ENCODE measurements at regions not wholly inside any gene's neighbourhood (a gene's known extent, or its start where the extent isn't known, plus 50 kb on each side); places are given as distances from the start of the nearest gene placed in this dataset.

DNA sequence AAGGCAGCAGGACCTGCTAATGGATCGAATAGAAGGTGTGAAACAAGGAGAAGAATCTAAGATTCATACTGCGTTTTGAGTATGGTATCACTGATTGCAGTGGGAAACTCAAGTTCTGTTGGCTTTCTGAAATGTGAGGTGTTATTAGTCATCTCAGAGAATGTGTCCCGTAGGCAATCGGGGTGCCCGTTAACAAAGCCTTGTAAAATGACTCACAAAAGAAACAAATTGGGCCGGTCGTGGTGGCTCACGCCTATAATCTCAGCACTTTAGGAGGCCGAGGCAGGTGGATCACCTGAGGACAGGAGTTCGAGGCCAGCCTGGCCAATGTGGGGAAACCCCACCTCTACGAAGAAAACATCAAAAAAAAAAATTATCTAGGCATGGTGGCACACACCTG lies 118.2 kb upstream of the C7orf33 start:
- Mint-ChIP-seq H3K27ac (no peak overlapping the region), H3K4me1 (no peaks in the 10 kb centered on the region), H3K9me3 (no peaks in the 10 kb centered on the region), H3K36me3 (ENCODE audit: low read depth) (no peaks in the 10 kb centered on the region), H3K27me3 (no peaks in the 10 kb centered on the region), H3K4me3 (no peak overlapping the region)
- DNase-seq (no peak), ATAC-seq (ENCODE audit: low read depth) (no peak)
- CTCF ChIA-PET = no interaction called here
- TF ChIP-seq, protein P1, sequence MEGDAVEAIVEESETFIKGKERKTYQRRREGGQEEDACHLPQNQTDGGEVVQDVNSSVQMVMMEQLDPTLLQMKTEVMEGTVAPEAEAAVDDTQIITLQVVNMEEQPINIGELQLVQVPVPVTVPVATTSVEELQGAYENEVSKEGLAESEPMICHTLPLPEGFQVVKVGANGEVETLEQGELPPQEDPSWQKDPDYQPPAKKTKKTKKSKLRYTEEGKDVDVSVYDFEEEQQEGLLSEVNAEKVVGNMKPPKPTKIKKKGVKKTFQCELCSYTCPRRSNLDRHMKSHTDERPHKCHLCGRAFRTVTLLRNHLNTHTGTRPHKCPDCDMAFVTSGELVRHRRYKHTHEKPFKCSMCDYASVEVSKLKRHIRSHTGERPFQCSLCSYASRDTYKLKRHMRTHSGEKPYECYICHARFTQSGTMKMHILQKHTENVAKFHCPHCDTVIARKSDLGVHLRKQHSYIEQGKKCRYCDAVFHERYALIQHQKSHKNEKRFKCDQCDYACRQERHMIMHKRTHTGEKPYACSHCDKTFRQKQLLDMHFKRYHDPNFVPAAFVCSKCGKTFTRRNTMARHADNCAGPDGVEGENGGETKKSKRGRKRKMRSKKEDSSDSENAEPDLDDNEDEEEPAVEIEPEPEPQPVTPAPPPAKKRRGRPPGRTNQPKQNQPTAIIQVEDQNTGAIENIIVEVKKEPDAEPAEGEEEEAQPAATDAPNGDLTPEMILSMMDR (IDR thresholded peaks at IDR 0.05) = no peak
- intact Hi-C loops (cut with micrococcal nuclease) = no loop called here
- POLR2A ChIA-PET = interaction anchor here (0.7 kb wide), 1 partner anchor 14 kb away, joined by 8 read pairs; no protein-coding TSS in a partner anchor

DNA sequence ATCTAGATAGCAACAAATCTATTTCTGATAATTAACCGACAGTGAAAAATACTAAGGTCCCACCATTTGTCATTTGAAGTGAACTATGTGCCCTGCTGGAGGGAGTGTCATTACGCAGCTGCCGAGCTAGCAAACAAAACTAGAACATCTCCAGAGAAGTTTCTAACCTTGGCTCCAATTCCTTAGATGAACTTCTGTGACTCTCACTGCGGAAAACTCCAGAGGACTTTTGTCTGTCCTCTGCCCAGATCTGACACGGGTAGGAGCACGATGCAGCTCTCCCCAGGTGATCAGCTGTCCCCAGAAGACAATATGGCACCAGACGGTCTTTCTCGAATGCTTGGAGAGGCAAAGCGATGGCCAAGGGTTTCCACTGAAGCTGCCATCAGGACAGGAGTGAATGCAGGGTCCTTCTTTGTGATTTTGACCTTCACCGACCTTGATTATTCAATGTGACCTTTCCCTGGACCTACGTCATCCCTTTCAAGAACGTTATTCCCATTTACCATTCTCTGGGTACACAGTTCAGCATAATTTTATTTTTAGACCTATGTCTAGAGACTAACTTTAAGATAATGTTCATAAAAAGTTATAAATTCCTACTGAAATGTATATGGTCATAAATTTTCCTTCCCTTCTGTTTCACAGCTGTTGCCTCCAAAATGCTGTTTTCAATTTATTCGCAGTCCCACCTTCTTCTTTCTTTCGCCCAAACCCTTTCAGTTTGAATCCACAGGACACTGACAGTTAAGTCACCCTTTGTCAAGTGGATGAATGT lies 116.7 kb upstream of the C7orf33 start:
- TF ChIP-seq, protein P1 (IDR thresholded peaks at IDR 0.05) = no peak
- Mint-ChIP-seq H3K27ac (no peak overlapping the region), H3K9me3 (no peaks in the 10 kb centered on the region), H3K4me1 (no peaks in the 10 kb centered on the region), H3K36me3 (ENCODE audit: low read depth) (no peaks in the 10 kb centered on the region), H3K4me3 (no peak overlapping the region), H3K27me3 (no peaks in the 10 kb centered on the region)
- no peak for ATAC-seq (ENCODE audit: low read depth)
- POLR2A ChIA-PET = no interaction called here
- no peak for DNase-seq
- intact Hi-C loops (cut with micrococcal nuclease) = no loop called here
- CTCF ChIA-PET = no interaction called here

DNA sequence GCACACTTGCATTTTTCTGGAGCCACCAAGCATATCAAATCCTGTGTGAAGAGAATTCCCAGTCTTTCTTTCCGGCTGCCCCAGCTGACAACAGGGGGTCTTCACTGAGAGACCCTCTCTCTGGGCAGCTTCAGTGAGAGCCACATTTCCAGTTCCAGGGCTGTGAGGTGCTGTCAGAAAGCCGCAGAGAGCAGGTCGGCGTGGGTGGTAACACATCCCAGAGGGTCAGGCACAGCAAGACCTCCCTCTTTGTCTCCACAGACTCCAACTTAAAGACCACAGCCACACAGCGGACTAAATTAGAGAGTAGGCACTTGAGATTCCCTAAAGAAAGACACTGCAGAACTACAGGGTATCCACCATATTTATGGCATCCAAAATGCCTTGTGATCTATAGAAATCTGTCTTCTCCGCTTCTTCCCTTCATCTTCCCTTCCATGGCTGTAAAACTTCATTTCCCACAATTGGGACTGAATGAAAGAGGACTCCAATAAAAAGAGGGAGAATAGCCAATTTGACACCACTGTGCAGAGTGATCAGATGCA lies 116.0 kb upstream of the C7orf33 start:
- Mint-ChIP-seq H3K4me1 (no peaks in the 10 kb centered on the region), H3K27me3 (no peaks in the 10 kb centered on the region), H3K4me3 (no peak overlapping the region), H3K9me3 (no peaks in the 10 kb centered on the region), H3K27ac (no peak overlapping the region), H3K36me3 (ENCODE audit: low read depth) (no peaks in the 10 kb centered on the region)
- POLR2A ChIA-PET = no interaction called here
- CTCF ChIA-PET = no interaction called here
- intact Hi-C loops (cut with micrococcal nuclease) = no loop called here
- TF ChIP-seq, protein P1 (IDR thresholded peaks at IDR 0.05) = no peak
- ATAC-seq (ENCODE audit: low read depth) (no peak), DNase-seq (no peak)

DNA sequence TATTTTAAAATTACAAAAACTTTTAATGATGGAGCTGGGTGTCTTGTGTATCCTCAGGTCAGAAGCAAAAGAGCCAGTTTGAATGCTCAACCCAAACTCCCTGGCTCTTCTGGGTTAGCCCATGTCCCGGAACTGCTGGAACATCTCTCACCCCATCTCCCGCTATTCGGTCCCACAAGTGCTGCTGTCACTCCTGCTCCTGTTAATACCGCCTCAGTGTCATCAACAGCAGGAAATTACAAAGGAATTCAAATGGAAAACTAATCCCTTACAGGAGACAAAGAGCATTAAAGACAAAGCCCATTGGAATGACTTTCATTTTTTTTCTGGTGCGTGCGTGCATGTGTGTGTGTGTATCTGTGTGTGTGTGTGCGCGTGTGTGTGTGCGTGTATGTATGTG lies 112.0 kb upstream of the C7orf33 start:
- ATAC-seq (ENCODE audit: low read depth) = no peak
- no peaks in the 10 kb centered on the region for H3K36me3 Mint-ChIP-seq (ENCODE audit: low read depth)
- TF ChIP-seq, protein P1 (IDR thresholded peaks at IDR 0.05) = no peak
- H3K27ac Mint-ChIP-seq = no peak overlapping the region
- H3K4me1 Mint-ChIP-seq = peaks cover 11% of the 10 kb centered on the region
- POLR2A ChIA-PET = no interaction called here
- intact Hi-C loops (cut with micrococcal nuclease) = no loop called here
- no peaks in the 10 kb centered on the region for H3K9me3 Mint-ChIP-seq
- CTCF ChIA-PET = no interaction called here
- no peak overlapping the region for H3K4me3 Mint-ChIP-seq
- H3K27me3 Mint-ChIP-seq = no peaks in the 10 kb centered on the region
- no peak for DNase-seq

DNA sequence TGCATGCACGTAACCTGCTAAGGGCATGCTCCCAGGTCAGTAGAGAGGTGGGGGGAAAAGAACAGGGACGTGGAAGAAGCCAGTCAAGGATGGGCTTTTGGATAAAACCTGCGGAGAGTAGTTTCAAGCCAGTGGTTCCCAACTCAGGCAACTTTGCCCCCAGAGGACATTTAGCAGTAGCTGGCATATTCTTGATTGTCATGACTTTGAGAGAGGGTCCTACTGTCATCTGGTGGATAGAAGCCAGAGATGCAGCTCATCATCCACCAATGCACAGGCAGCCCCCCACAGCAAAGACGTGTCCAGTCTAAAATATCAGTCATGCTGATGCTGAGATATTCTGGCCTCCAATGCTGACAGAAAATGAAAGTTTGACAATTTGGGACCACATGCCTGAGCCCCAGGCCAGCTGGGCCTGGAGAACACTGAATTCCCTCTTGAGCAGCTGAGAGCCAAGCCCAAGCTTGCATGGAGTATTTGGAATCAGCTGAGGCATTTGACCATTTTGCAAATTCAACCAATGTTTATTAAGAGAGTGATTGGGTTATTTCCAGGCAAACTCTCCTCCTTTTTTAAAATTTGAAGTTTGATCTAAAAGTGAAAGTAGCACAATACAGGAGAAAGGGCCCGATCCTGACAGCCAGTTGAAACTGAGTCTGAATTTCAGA lies 110.0 kb upstream of the C7orf33 start:
- no peaks in the 10 kb centered on the region for H3K27me3 Mint-ChIP-seq
- H3K4me1 Mint-ChIP-seq = peaks cover 22% of the 10 kb centered on the region
- TF ChIP-seq, protein P1 (IDR thresholded peaks at IDR 0.05) = no peak
- H3K36me3 Mint-ChIP-seq (ENCODE audit: low read depth) = no peaks in the 10 kb centered on the region
- POLR2A ChIA-PET = no interaction called here
- DNase-seq (no peak), ATAC-seq (ENCODE audit: low read depth) (no peak)
- CTCF ChIA-PET = interaction anchor here (1.2 to 3.4 kb wide), 2 partner anchors 215 to 221 kb away, joined by 3 to 20 read pairs; no protein-coding TSS in a partner anchor
- H3K27ac Mint-ChIP-seq = no peak overlapping the region
- intact Hi-C loops (cut with micrococcal nuclease) = loop anchor here (1.0 kb wide), 1 partner anchor 215 kb away; no protein-coding TSS in a partner anchor
- no peaks in the 10 kb centered on the region for H3K9me3 Mint-ChIP-seq
- H3K4me3 Mint-ChIP-seq = no peak overlapping the region
